Pancreas (tissue), 10 donors: ENCODE measurements at regions not wholly inside any gene's neighbourhood (a gene's known extent, or its start where the extent isn't known, plus 50 kb on each side); places are given as distances from the start of the nearest gene placed in this dataset.

Experiments
- ATAC-seq, 4 donors: fragments of 200-7000 bp; cut with Tn5 transposase; one replicate each; pipeline versions ENCODE4 v1.8.0 to v1.9.1; 2020; ENCODE audit warnings: mild to moderate bottlenecking in 4 of 4, moderate library complexity in 4 of 4
- DNase-seq, 6 donors: peaks; one replicate each; pipeline ENCODE4 v3.0.0-alpha.2; 2020
- FAIRE-seq: peaks from 2 replicates; lab custom pipeline; 2012; peaks lifted over from hg19 to GRCh38; lab: Jason Lieb, UNC
- H3K27ac ChIP-seq, 4 donors: fragments of 200-600 bp; sonication (generic); 1 replicate in 3 of 4; 2 replicates in 1 of 4; pipeline versions ENCODE4 v1.5.0 to v1.8.0; 2020
- H3K27me3 ChIP-seq, 4 donors: fragments of 200-600 bp; one replicate each; pipeline ENCODE4 v1.8.0; 2021
- H3K36me3 ChIP-seq, 3 donors: fragments of 200-600 bp; sonication (generic) in 1 of 3; one replicate each; pipeline versions ENCODE4 v1.5.0 to v1.8.0; 2020 to 2021
- H3K4me1 ChIP-seq, 3 donors: fragments of 200-600 bp; one replicate each; pipeline ENCODE4 v1.8.0; 2021
- H3K4me3 ChIP-seq, 4 donors: fragments of 200-600 bp; sonication (generic) in 2 of 4; one replicate each; pipeline versions ENCODE4 v1.5.0 to v1.8.0; 2020 to 2021
- H3K9me3 ChIP-seq, 4 donors: fragments of 200-600 bp; one replicate each; pipeline ENCODE4 v1.8.0; 2021
- WGBS, 2 donors: extraction: QIAGEN DNeasy Blood & Tissue Kit; methylation state at CpG; one replicate each; pipeline ENCODE4 v1.1.7; 2013; 5-methylcytosine and 5-hydroxymethylcytosine counted together
- intact Hi-C, 3 donors: fragments of 100-400 bp; cut with DNase I; formaldehyde crosslinking; loops; one replicate each; pipeline versions ENCODE4 v1.11.1 to v1.14.2; 2022
- TF ChIP-seq, protein P1 (sequence below), 4 donors: fragments of 200-600 bp; sonication (generic) in 3 of 4; IDR thresholded peaks; one replicate each; pipeline versions ENCODE4 v1.5.0 to v1.8.0; 2021; ENCODE audit warnings: antibody characterized with exemption in 4 of 4
- donor health status: healthy with polysubstance abuse.
- donor health status: DM: no; HTN: no; CAD: no; lungs with moderate emphysema.
- donor health status: DM: no; HTN: no; CAD: no.
- donor health status: control.
- donor health status: control.
- donor health status: Bipolar disorder and iron deficiency.
- donor health status: DM: yes; HTN: yes; CAD: no.
- donor health status: DM: no; HTN: no; CAD: no.
- donor health status: DM: no; HTN: no; CAD: no.
- donor health status: DM: yes; HTN: yes; CAD: no.

DNA sequence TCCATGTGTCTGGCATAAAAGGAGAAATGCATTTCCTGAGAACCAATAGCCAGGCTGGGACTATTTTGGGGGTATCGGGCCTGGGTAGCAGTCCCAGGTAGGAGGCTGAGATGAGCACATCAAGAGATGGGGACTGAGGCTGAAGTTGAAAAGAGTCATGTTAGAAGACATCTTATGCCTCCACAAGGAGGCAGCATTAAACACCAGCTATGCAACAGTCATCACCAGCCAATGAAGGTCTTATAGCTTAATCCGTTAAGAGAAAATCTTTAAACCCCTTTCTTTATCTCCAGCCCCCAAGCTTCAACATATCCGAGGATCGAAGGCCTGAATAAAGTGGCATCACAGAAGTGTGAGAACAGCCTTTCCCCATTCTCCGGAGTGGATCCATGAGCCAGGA, 640.7 kb upstream of the PTBP2 start:
- no peak for FAIRE-seq
- no peak for ATAC-seq
- H3K36me3 ChIP-seq, result no peaks in the 10 kb centered on the region
- no peaks in the 10 kb centered on the region for H3K4me1 ChIP-seq
- no peaks in the 10 kb centered on the region for H3K27me3 ChIP-seq
- no peaks in the 10 kb centered on the region for H3K9me3 ChIP-seq
- no peak overlapping the region for H3K27ac ChIP-seq
- intact Hi-C loops, result no loop called here
- no peak for DNase-seq
- 66 to 77% methylated on average over 5 of the region's 5 CpGs for WGBS, 2 donors
- TF ChIP-seq, protein P1, sequence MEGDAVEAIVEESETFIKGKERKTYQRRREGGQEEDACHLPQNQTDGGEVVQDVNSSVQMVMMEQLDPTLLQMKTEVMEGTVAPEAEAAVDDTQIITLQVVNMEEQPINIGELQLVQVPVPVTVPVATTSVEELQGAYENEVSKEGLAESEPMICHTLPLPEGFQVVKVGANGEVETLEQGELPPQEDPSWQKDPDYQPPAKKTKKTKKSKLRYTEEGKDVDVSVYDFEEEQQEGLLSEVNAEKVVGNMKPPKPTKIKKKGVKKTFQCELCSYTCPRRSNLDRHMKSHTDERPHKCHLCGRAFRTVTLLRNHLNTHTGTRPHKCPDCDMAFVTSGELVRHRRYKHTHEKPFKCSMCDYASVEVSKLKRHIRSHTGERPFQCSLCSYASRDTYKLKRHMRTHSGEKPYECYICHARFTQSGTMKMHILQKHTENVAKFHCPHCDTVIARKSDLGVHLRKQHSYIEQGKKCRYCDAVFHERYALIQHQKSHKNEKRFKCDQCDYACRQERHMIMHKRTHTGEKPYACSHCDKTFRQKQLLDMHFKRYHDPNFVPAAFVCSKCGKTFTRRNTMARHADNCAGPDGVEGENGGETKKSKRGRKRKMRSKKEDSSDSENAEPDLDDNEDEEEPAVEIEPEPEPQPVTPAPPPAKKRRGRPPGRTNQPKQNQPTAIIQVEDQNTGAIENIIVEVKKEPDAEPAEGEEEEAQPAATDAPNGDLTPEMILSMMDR (IDR thresholded peaks at IDR 0.05), result no peak
- no peak overlapping the region for H3K4me3 ChIP-seq

DNA sequence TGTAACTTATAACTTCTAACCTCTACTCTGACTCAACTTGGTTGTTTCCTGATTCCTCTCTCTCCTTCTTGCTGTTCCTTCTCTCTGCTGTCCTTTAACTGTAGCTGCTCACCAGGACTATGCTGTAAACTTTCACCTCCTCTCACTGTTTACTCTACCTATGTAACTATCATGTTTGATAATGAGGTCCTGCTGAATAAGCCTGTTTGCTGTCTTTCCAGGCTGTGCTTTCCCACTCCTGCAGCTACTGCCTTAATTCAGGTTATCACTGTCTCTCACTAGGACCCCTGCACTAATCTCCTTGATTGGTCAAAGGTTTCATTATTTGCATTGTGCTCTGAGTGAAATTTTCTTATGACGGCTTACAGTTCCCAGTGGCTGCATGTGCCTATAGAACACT, 633.9 kb upstream of the PTBP2 start:
- WGBS, 2 donors, result 10 to 35% methylated on average over 1 of the region's 1 CpG
- Histone ChIP-seq H3K9me3 (no peaks in the 10 kb centered on the region), H3K36me3 (no peaks in the 10 kb centered on the region), H3K4me1 (no peaks in the 10 kb centered on the region), H3K27ac (no peak overlapping the region), H3K4me3 (no peak overlapping the region), H3K27me3 (no peaks in the 10 kb centered on the region)
- DNase-seq, result no peak
- intact Hi-C loops, result no loop called here
- no peak for FAIRE-seq
- TF ChIP-seq, protein P1 (IDR thresholded peaks at IDR 0.05), result no peak
- ATAC-seq, result no peak

DNA sequence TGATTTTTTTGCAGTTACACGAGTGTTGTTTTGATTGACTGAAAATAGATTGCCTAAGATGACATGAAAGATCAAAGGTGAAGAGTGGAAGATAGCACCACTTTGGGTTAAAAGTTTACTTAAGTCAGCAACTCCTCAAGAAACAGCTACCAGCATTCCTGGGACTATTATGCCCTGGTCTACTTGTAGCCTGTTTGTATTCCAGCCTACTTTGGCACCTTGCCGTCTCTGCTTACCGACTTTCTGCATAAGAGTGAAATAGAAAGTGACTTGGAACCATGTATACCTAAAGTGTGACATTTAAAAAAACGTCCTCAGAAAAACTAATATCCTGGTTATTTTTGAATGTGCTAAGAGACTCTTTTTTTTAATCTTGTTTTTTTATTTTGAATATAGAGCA, 631.5 kb upstream of the PTBP2 start:
- intact Hi-C loops, result no loop called here
- no peak overlapping the region for H3K27ac ChIP-seq
- H3K4me1 ChIP-seq, result no peaks in the 10 kb centered on the region
- no peaks in the 10 kb centered on the region for H3K9me3 ChIP-seq
- no peaks in the 10 kb centered on the region for H3K27me3 ChIP-seq
- no peak for ATAC-seq
- H3K4me3 ChIP-seq, result no peak overlapping the region
- 20 to 33% methylated on average over 4 of the region's 4 CpGs for WGBS, 2 donors
- no peak for FAIRE-seq
- no peaks in the 10 kb centered on the region for H3K36me3 ChIP-seq
- TF ChIP-seq, protein P1 (IDR thresholded peaks at IDR 0.05), result no peak
- DNase-seq, result no peak

DNA sequence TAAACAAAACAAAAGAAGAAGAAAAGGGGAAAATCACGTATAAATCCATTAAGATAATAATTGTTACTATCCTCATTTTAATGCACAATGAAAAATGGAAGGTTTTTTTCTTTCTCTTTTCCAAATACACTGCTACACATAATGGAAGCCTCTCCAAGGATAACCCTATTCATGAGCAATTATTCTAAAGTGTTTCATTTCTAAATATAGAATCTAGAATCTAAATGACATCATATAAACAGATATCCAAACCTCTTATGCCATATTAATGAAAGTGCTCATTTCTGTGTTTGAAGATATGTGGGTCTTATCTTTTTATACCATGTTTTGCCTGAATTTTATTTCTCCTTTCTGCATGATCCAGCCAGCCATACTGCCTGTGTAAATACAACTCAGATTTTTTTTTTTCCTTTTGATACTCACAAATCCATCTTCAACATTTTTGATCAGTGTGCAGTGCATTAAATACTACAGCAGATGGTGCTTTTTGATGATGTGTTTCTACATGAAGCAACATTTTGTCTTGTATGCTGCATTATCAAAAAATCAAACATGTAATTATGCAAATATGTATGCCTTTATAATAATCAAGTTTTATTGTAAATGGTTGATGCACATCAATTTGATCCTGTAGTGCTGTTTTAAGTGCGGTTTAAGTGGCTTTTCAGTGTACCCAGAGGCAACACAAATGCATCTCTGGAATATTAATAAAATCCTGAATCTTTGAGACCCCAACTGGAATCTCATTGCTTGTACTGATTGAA, 625.6 kb upstream of the PTBP2 start:
- Histone ChIP-seq H3K27ac (no peak overlapping the region), H3K4me3 (no peak overlapping the region), H3K36me3 (no peaks in the 10 kb centered on the region), H3K27me3 (peaks cover 0 to 4% (median 0%) of the 10 kb centered on the region in 4 donors), H3K4me1 (no peaks in the 10 kb centered on the region), H3K9me3 (no peaks in the 10 kb centered on the region)
- intact Hi-C loops, result no loop called here
- FAIRE-seq, result no peak
- DNase-seq, result no peak
- ATAC-seq, result no peak
- TF ChIP-seq, protein P1 (IDR thresholded peaks at IDR 0.05), result no peak
- WGBS, 2 donors, result 46 to 58% methylated on average over 2 of the region's 2 CpGs

DNA sequence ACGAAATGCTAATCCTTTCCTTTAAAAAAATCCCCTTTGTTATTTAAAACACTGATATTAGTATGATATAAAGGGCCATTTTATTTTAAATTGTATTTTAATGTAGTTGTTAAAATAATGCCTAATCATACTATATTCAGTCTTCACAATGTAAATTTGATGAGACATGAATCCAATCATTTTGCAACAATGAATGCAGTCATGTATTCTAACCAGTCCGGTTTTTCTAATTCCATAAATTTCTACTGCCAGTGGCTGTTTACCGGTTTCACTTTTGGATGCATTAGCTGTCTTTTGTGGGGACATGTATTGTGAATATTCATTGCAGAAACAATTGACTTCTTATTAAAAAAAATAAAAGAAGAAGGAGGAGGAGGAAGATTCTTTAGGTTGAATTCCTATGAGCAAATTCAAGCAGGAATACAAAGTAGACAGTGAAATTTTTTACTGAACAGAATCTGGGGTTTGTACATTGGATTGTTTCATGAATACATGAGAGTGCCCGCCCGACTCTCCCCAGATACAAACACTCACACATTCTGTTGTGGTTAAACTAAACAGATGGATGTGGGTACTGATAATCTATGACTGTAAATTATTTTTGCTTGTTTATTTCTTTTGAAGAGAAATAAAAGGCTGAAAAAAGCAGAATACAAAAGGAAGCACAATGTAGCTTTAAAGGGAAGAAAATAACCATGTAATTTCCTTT, 624.8 kb upstream of the PTBP2 start:
- H3K9me3 ChIP-seq, result no peaks in the 10 kb centered on the region
- FAIRE-seq (no peak), ATAC-seq (no peak), DNase-seq (no peak)
- TF ChIP-seq, protein P1 (IDR thresholded peaks at IDR 0.05), result no peak
- WGBS, 2 donors, result 57 to 69% methylated on average over 5 of the region's 5 CpGs
- no peaks in the 10 kb centered on the region for H3K36me3 ChIP-seq
- no peaks in the 10 kb centered on the region for H3K4me1 ChIP-seq
- no peak overlapping the region for H3K27ac ChIP-seq
- intact Hi-C loops, result no loop called here
- no peak overlapping the region for H3K4me3 ChIP-seq
- peaks cover 0 to 4% (median 0%) of the 10 kb centered on the region in 4 donors for H3K27me3 ChIP-seq
